Karpas-422 (cell line): ENCODE measurements at regions not wholly inside any gene's neighbourhood (a gene's known extent, or its start where the extent isn't known, plus 50 kb on each side); places are given as distances from the start of the nearest gene placed in this dataset.

Experiments used
- DNase-seq: peaks from one replicate; pipeline ENCODE4 v3.0.0-alpha.2; 2015
- H2AFZ ChIP-seq: fragments of 200-600 bp; sonication (generic); 2 replicates; pipeline ENCODE4 v1.6.1; 2014; ENCODE audit warnings: antibody characterized with exemption, low read length, mixed read lengths
- H3K27ac ChIP-seq: fragments of 200-600 bp; sonication (generic); 2 replicates; pipeline ENCODE4 v1.5.1; 2014; ENCODE audit warnings: mild to moderate bottlenecking, low read length, moderate library complexity
- H3K27me3 ChIP-seq: fragments of 200-600 bp; sonication (generic); 2 replicates; pipeline ENCODE4 v1.6.1; 2014; ENCODE audit warnings: low read length, mixed read lengths
- H3K36me3 ChIP-seq: fragments of 200-600 bp; sonication (generic); 2 replicates; pipeline ENCODE4 v1.6.1; 2014; ENCODE audit warnings: low read length, mixed read lengths; ENCODE audit not compliant: insufficient read depth
- H3K4me1 ChIP-seq: fragments of 200-600 bp; sonication (generic); 2 replicates; pipeline ENCODE4 v1.6.1; 2014; ENCODE audit warnings: mild to moderate bottlenecking, low read length, mixed read lengths
- H3K4me2 ChIP-seq: fragments of 200-600 bp; sonication (generic); 2 replicates; pipeline ENCODE4 v1.6.1; 2014; ENCODE audit warnings: low read length, low read depth, mild to moderate bottlenecking; ENCODE audit not compliant: poor library complexity, severe bottlenecking
- H3K4me3 ChIP-seq: fragments of 200-600 bp; sonication (generic); 2 replicates; pipeline ENCODE4 v1.5.1; 2014; ENCODE audit warnings: mild to moderate bottlenecking, antibody characterized with exemption, low read length, mixed read lengths
- H3K79me2 ChIP-seq: fragments of 200-600 bp; sonication (generic); 2 replicates; pipeline ENCODE4 v1.6.1; 2014; ENCODE audit warnings: mild to moderate bottlenecking, low read length, mixed read lengths
- H3K9ac ChIP-seq: fragments of 200-600 bp; sonication (generic); 2 replicates; pipeline ENCODE4 v1.6.0; 2014; ENCODE audit warnings: low read length
- H3K9me2 ChIP-seq: fragments of 200-600 bp; sonication (generic), shearing (Covaris generic); replicated peaks from 2 replicates; pipeline ENCODE4 v1.6.0; 2014; ENCODE audit warnings: mild to moderate bottlenecking, low read length, moderate library complexity; ENCODE audit not compliant: insufficient read depth
- H3K9me3 ChIP-seq: fragments of 300-700, 200-600 bp; sonication (generic); 2 replicates; pipeline ENCODE4 v1.6.1; 2014; ENCODE audit warnings: low read length, mixed read lengths
- H4K20me1 ChIP-seq: fragments of 200-600 bp; sonication (generic); 2 replicates; pipeline ENCODE4 v1.6.1; 2014; ENCODE audit warnings: mild to moderate bottlenecking, antibody characterized with exemption, low read length, low read depth; ENCODE audit not compliant: insufficient read depth

GRCh38 chr2:41927581-41928264 lies 120.1 kb upstream of the PKDCC start:
- H2AFZ ChIP-seq, result no peak overlapping the region

GRCh38 chr2:41928526-41928925 lies 119.3 kb upstream of the PKDCC start:
- no peak overlapping the region for H2AFZ ChIP-seq
- no peak for DNase-seq
- no peak overlapping the region for H3K4me2 ChIP-seq

More at GRCh38 chr2:41927581-41928264, 120.1 kb upstream of the PKDCC start:
- Histone ChIP-seq H3K9me2 (no peaks in the 10 kb centered on the region), H3K27ac (no peak overlapping the region), H3K4me2 (no peak overlapping the region), H3K79me2 (no peaks in the 10 kb centered on the region), H3K36me3 (no peaks in the 10 kb centered on the region), H3K27me3 (no peaks in the 10 kb centered on the region), H4K20me1 (no peaks in the 10 kb centered on the region), H3K4me3 (no peak overlapping the region), H3K9ac (no peak overlapping the region), H3K9me3 (no peaks in the 10 kb centered on the region), H3K4me1 (no peaks in the 10 kb centered on the region)
- no peak for DNase-seq

GRCh38 chr2:41930807-41931566 lies 116.8 kb upstream of the PKDCC start:
- Histone ChIP-seq H4K20me1 (no peaks in the 10 kb centered on the region), H3K9ac (no peak overlapping the region), H3K36me3 (no peaks in the 10 kb centered on the region), H3K4me3 (no peak overlapping the region), H3K27me3 (no peaks in the 10 kb centered on the region), H3K4me1 (no peaks in the 10 kb centered on the region), H3K79me2 (no peaks in the 10 kb centered on the region), H2AFZ (no peak overlapping the region), H3K4me2 (no peak overlapping the region), H3K27ac (no peak overlapping the region), H3K9me3 (no peaks in the 10 kb centered on the region), H3K9me2 (no peaks in the 10 kb centered on the region)
- no peak for DNase-seq

More at GRCh38 chr2:41928526-41928925, 119.3 kb upstream of the PKDCC start:
- Histone ChIP-seq H3K4me1 (no peaks in the 10 kb centered on the region), H3K27ac (no peak overlapping the region), H3K4me3 (no peak overlapping the region), H3K27me3 (no peaks in the 10 kb centered on the region), H3K79me2 (no peaks in the 10 kb centered on the region), H3K36me3 (no peaks in the 10 kb centered on the region), H3K9ac (no peak overlapping the region), H4K20me1 (no peaks in the 10 kb centered on the region), H3K9me3 (no peaks in the 10 kb centered on the region), H3K9me2 (no peaks in the 10 kb centered on the region)

GRCh38 chr2:41932241-41933045 lies 115.4 kb upstream of the PKDCC start:
- H3K9ac ChIP-seq, result no peak overlapping the region
- H3K27ac ChIP-seq, result no peak overlapping the region
- DNase-seq, result no peak
- no peaks in the 10 kb centered on the region for H3K4me1 ChIP-seq
- no peaks in the 10 kb centered on the region for H3K27me3 ChIP-seq
- H3K79me2 ChIP-seq, result no peaks in the 10 kb centered on the region
- no peaks in the 10 kb centered on the region for H3K9me3 ChIP-seq
- H3K4me3 ChIP-seq, result no peak overlapping the region
- no peaks in the 10 kb centered on the region for H3K36me3 ChIP-seq
- no peak overlapping the region for H2AFZ ChIP-seq
- no peaks in the 10 kb centered on the region for H4K20me1 ChIP-seq
- H3K4me2 ChIP-seq, result no peak overlapping the region
- H3K9me2 ChIP-seq, result no peaks in the 10 kb centered on the region

GRCh38 chr2:41933046-41933420 lies 114.8 kb upstream of the PKDCC start:
- H3K27me3 ChIP-seq, result no peaks in the 10 kb centered on the region
- no peaks in the 10 kb centered on the region for H3K4me1 ChIP-seq
- no peaks in the 10 kb centered on the region for H3K79me2 ChIP-seq
- no peak overlapping the region for H3K9ac ChIP-seq
- no peak for DNase-seq
- no peak overlapping the region for H2AFZ ChIP-seq
- no peak overlapping the region for H3K27ac ChIP-seq
- no peaks in the 10 kb centered on the region for H4K20me1 ChIP-seq
- no peaks in the 10 kb centered on the region for H3K36me3 ChIP-seq
- no peaks in the 10 kb centered on the region for H3K9me3 ChIP-seq
- H3K9me2 ChIP-seq, result no peaks in the 10 kb centered on the region
- H3K4me2 ChIP-seq, result no peak overlapping the region
- H3K4me3 ChIP-seq, result no peak overlapping the region

- no peaks in the 10 kb centered on the region for H3K4me1 ChIP-seq
- DNase-seq, result no peak
- no peaks in the 10 kb centered on the region for H3K9me2 ChIP-seq
- no peak overlapping the region for H3K4me3 ChIP-seq
- H3K9me3 ChIP-seq, result no peaks in the 10 kb centered on the region
- H2AFZ ChIP-seq, result no peak overlapping the region
- H3K36me3 ChIP-seq, result no peaks in the 10 kb centered on the region
- no peak overlapping the region for H3K27ac ChIP-seq
- no peaks in the 10 kb centered on the region for H4K20me1 ChIP-seq
- H3K4me2 ChIP-seq, result no peak overlapping the region
- no peak overlapping the region for H3K9ac ChIP-seq
- H3K27me3 ChIP-seq, result no peaks in the 10 kb centered on the region
- no peaks in the 10 kb centered on the region for H3K79me2 ChIP-seq
Measured at GRCh38 chr2:41933585-41934320, 114.1 kb upstream of the PKDCC start.

- no peaks in the 10 kb centered on the region for H4K20me1 ChIP-seq
- H3K4me2 ChIP-seq, result no peak overlapping the region
- no peak overlapping the region for H3K27ac ChIP-seq
- no peaks in the 10 kb centered on the region for H3K36me3 ChIP-seq
- H3K79me2 ChIP-seq, result no peaks in the 10 kb centered on the region
- no peaks in the 10 kb centered on the region for H3K9me2 ChIP-seq
- no peaks in the 10 kb centered on the region for H3K27me3 ChIP-seq
- H2AFZ ChIP-seq, result no peak overlapping the region
- no peaks in the 10 kb centered on the region for H3K4me1 ChIP-seq
- no peak overlapping the region for H3K4me3 ChIP-seq
- DNase-seq, result no peak
- H3K9ac ChIP-seq, result no peak overlapping the region
- H3K9me3 ChIP-seq, result no peaks in the 10 kb centered on the region
Measured at GRCh38 chr2:41934329-41934958, 113.4 kb upstream of the PKDCC start.
